Erythroblast (primary cell): ENCODE measurements at regions not wholly inside any gene's neighbourhood (a gene's known extent, or its start where the extent isn't known, plus 50 kb on each side); places are given as distances from the start of the nearest gene placed in this dataset.

Experiments used
- DNase-seq, 2 experiments: peaks; one replicate each; lab custom pipeline; 2025; lab: John Stamatoyannopoulos, UW
- GATA1 ChIP-seq: IDR thresholded peaks from 2 replicates; pipeline ENCODE4 v1.6.1; 2011; ENCODE audit warnings: low read depth, mild to moderate bottlenecking, control low read depth, low read length, moderate library complexity
- POLR2A ChIP-seq: IDR thresholded peaks from 2 replicates; pipeline ENCODE4 v1.6.1; 2011; ENCODE audit warnings: mild to moderate bottlenecking, low read length

DNA sequence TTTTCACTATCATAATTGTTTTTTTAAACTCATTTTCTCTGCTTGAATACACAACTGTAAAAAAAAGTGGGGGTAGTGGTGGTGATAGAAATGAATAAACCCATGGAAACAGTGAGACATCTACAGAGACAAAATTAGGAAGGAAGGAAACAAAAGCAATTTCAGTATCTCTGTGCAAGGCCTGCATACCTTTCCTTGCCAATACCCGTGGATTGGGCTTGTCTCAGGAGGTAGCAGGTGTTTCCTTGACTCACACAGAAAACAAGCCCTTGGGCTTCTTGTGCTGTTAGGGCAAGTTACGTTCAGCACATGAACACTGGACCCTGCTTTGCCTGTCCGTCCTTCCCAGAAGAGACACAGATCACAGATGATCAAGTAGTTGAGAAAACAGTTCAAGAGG is 372.2 kb downstream of the ZSWIM6 start:
- no peak for DNase-seq
- TF ChIP-seq GATA1 (no peak), POLR2A (no peak)

DNA sequence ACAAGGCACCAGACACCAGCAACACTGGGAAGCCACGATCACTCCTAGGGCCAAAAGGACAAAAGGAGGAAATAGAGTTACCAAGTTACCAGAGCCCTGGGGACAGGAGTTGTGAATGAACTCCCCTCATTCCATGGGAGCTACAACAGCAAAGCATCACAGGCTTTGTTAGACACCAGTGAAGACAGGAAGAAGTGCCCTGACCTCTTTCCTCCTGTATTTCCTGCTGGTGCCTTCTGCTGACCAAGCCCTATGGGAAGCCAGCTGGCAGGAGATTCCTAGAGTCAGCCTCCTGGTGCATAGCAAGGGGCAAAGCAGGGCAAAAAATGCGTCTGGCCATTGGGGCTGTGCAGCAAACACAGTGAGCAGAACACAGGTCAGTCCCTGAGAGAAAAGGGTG is 374.7 kb downstream of the ZSWIM6 start:
- DNase-seq, result no peak
- TF ChIP-seq POLR2A, result no peak

DNA sequence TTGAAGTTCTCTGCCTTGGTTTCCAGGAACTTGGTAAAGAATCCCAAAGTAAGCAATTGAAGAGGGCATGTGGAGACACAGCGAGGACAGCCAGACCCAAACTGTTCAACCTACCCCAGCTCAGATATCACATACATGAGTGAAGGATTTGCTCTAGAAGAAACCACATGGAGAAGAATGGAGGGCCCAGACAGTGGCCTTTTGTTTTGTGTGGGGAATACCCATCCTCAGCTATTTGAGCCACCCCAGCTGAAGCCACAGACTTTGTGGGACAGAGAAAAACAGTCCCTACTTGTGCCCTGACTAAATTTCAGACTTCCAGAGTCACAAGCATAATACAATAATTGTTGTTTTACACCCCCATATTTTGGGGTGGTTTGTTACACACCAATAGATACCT is 387.1 kb downstream of the ZSWIM6 start:
- no peak for TF ChIP-seq GATA1
- no peak for TF ChIP-seq POLR2A
- DNase-seq, result no peak

DNA sequence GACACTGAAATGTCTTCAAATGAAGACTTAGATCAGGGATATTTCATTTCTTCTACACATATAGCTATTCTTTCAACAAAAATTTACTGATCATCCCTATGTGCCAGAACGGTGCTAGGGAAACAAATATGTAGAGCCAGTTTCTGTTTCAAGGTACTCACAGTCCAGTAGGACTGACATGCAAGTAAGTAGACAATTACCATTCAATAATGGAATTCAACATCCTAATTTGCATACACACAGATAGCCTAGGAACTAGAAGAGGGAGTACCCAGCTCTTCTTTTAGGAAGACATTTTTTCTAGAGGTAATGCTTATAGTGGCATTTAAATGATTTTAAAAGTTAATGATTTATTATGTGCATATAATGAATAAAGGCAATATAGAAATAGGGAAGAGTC is 388.8 kb downstream of the ZSWIM6 start:
- no peak for DNase-seq
- TF ChIP-seq POLR2A, result no peak
- no peak for TF ChIP-seq GATA1

DNA sequence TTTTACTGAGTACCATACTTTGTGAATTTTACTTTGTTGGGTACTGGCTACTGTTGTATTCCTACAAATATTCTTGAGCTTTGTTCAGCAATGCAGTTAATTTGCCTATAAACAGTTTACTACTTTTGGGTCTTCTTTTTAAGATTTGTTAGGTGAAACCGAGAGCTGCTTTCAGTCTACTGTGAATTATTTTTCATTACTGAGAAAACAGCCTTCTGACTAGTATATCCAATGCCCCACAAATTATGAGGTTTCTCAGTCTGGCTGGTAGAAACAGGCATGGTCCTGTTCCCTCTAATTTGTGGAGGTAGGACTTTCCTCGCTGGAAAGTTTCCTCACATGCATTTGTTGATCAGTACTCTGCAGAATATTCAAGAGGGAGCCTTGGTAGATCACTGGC is 392.0 kb downstream of the ZSWIM6 start:
- TF ChIP-seq GATA1 (no peak), POLR2A (no peak)
- DNase-seq, result no peak

DNA sequence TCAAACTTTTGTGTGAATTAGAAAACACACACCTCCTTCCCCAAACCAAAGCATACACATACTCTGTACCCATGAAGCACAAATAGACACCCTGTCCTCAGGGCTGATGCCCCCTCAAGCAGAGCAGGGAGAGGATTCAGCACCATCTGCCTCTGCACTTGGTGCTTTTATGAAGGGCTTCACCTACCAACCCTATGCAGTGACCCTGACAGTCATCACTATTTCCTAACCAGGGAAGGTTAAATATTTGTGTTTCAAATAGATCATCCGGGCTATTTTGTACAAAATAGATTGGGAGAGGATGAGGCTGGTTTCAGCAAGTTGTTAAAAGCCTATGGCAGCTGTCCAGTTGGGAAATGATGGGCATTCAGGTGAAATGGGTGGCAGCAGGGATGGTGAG is 396.2 kb downstream of the ZSWIM6 start:
- DNase-seq, result no peak
- no peak for TF ChIP-seq POLR2A
- no peak for TF ChIP-seq GATA1

DNA sequence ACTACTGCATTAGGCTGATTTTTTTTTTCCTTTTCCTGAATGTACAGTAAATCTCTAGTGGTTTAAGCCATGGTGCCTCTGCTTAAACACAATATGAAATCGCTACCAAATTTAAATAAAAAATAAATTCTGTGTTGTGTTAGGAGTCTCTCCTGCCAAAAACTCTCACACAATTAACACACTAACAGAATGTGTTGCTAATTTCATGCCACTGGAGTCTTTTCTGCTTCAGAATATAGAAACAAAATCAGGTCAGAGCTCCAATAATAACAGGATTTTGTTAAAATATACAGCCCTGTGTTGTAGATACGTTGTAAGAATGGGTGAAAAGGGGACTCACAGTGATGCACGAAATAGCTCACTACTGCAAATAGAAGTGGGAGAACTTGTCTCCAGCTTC is 398.8 kb downstream of the ZSWIM6 start:
- no peak for TF ChIP-seq GATA1
- DNase-seq, result no peak

DNA sequence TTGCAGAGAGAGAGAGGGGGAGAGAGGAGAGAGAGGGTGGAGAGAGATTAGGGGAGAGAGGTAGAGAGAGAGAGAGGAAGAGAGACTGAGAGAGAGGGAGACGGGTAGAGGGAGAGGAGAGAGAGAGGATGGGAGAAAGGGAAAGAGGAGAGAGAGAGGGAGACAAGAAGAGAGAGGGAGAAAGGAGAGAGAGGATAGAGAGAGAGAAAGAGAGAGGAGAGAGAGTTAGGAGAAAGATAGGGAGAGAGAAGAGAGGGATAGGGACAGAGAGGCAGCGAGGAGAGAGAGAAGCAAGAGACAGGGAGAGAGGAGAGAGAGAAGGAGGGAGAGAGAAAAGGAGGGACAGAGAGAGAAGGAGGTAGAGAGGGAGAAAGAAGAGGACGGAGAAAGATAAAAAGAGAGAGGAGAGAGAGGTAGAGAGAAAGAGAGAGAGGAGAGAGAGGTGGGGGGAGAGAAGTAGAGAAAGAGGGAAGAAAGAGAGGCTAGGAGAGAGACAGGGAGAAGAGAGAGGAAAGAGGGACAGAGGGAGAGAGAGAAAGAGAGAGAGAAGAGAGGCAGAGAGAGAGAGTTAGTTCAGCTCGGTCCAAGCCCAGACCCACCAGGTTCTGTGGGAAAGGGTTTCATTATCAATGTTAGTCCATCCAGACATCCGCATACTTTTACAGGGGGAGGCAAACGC is 399.3 kb downstream of the ZSWIM6 start:
- DNase-seq, result no peak
- no peak for TF ChIP-seq POLR2A
- TF ChIP-seq GATA1, result no peak

DNA sequence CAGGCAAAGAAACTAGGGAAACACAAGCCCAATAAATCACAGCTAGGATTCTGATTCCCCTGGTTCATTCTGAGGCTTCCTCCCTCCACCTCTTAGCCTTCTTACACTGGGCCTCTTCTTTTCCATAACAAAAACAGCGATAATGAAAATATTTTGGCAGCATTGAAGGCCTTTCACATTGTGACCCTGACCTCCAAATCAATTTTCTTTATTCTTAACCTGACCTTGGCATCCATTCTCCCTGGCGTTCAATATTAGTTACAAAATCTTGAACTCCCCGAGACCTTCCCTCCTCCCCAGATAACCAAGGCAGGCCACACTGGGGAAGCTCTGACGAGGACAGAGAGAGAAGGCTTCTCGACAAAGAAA is 399.9 kb downstream of the ZSWIM6 start:
- DNase-seq, result no peak
- TF ChIP-seq GATA1 (no peak), POLR2A (no peak)

DNA sequence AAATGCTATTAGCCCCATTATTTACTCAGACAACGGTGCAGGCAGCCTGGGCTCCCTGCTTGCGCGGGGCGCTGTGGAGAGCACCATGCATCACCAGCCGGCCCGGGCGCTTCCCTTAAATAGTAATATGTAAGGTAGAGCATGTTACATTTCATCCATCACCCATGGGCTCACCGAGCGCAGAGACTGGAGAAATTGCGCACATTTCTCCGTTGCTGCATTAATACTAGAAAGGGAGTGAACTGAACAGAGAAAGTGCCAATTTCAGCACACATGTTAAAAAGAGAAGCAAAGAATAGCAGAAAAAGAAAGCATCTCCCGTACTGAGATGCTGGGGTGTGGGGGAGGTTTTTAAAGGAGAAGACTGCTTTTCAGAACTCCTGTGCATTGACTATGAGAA is 400.3 kb downstream of the ZSWIM6 start:
- TF ChIP-seq POLR2A, result no peak
- TF ChIP-seq GATA1, result no peak

DNA sequence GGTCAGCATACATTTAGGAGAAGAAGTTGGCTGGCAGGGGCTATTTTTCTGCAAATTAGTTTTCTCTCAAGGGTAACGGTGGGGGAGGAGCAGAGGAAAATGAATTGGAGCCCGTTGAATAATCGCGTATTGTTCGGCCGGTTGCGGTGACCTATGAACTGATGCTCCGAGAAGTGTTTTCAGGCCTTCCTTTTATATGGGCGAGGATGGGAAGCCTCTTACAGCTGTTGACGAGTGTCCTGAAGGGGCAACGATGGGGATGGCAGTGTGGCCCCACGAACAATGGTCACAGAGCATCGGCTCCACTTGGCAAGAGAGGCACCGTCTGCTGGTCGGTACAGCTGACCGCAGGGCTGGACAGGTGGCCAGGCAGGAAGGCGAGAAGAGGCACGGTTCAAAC is 400.7 kb downstream of the ZSWIM6 start:
- no peak for DNase-seq
- TF ChIP-seq POLR2A (no peak), GATA1 (no peak)

More for the DNA sequence above, 400.3 kb downstream of the ZSWIM6 start:
- DNase-seq, result no peak

DNA sequence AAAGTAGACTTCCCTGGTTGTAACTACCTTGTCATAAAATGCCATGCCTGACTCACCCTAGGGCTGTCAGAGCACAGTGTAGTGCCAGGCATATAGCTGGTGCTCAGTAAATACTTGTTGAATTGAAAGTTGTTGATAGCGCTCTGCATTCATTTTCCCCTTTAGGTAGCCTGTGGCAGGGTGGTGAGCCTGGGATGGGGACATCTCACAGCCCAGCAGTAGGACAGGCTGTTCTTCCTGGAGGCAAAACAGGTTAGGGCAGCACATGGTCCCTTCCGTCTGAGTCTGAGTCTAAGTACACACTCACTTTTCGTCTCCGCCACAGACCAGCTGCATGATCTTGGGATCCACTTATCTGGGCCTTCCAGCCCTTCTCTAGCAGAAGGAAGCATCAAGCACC is 401.9 kb downstream of the ZSWIM6 start:
- DNase-seq, result no peak
- no peak for TF ChIP-seq GATA1
- no peak for TF ChIP-seq POLR2A

DNA sequence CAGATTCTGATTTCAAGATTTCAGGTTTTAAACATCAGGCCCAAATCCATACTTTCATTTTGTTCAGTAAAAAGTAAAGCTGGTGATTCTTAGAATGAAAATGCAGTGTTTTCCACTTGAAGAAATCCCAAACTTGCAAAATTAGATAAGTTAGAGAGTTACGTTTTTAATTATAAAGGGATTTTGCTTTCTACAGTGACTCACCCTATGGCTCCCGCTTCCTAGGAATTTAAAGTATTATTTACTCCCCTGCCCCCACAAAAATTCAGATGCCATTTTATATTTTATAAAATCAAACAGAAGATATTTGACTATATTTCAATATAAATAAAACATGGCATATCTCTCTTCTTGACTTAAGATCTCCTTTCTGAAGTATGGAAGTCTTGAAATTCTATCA is 402.9 kb downstream of the ZSWIM6 start:
- DNase-seq, result no peak
- no peak for TF ChIP-seq POLR2A
- no peak for TF ChIP-seq GATA1

DNA sequence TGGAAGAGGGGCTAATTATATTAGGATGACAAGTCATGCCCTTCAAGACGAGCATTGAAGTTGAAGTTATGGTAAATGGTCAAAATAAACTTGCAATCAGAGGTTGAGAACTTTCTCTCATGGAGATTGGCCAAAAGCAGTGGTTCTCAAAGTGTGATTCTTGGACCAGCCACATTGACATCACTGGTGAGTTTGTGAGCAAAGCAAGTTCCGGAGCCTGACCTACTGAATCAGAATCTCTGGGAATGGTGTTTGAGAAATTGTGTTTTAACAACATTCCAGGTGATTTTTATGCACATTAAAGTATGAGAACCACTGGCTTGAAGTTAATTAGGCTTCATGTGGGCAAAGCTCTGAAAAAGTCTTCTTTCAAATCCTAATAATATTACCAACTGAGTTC is 403.5 kb downstream of the ZSWIM6 start:
- TF ChIP-seq POLR2A (no peak), GATA1 (no peak)
- no peak for DNase-seq

DNA sequence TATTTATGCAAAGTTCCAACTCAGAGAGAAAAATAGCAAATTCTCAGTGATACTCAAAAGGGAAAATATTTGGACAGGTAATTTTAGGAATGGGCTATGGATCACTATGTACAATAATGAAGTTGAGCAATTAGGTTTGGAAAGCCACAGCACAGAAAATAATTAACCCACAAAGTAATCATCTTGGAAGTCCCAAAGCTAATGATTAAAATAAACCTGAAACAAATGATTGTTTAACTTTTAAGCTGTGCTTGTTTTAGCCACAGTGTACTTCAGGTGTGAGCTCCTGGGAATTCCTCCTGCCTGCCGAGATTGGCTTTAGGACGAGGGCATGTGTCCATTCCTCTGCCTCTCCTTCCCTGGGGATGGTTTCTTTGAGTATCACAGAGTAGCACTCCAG is 403.9 kb downstream of the ZSWIM6 start:
- no peak for DNase-seq
- TF ChIP-seq GATA1 (no peak), POLR2A (no peak)
